Stimulated activated CD4-positive, alpha-beta T cell treated with anti-CD3 and anti-CD28 coated beads, Interleukin-4, amount 100 ng/mL, for 24 hours (primary cell): ENCODE measurements at regions not wholly inside any gene's neighbourhood (a gene's known extent, or its start where the extent isn't known, plus 50 kb on each side); places are given as distances from the start of the nearest gene placed in this dataset.
A peak's percentile ranks its signal among the peaks of the same experiment; 100 is the strongest.
"Not testable (repeated sequence)": the region's sequence is repeated elsewhere in the genome, so short reads cannot be mapped to it uniquely, and the experiment has no call there.

Experiments
- DNase-seq: peaks from one replicate; pipeline ENCODE4 v3.0.0-alpha.2; 2020

DNA sequence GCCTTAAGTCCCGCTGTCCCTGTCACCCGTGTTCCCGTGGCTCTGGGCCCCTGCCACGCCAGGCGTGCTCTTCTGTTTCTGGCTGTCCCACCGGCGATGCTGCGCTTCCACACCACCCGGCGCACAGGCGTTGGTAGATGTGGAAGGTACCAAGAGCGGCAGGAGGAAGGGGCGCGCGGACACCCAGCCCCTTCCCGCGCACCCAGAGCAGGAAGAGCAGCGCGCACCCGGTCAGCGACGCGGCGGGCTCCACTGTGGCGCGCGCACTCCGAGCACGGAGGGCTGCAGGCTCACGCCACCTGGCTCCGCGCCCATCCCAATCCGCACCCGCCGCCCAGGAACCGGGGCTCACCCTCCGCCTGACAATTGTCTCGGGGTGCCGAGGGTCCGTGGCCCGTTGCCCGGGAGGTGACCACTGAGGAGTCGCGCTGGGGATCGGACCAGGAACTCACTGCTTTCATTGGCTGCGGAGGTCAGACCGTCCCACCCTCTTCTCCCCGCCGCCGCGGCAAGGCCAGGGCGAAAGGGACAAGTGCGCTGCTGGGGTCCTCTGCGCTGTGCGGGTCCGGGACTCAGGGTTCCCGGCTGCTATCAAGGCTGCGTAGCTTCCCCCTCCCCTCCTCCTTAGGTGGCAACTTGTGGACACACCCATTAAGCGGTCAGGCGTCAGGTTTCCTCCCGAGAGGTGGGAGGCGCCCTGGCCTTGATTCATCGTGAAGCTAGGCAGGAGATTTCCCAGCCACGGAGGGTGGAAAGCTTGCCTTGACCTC lies 121.6 kb upstream of the ZNF92 start:
- DNase-seq = peak; percentile 15

DNA sequence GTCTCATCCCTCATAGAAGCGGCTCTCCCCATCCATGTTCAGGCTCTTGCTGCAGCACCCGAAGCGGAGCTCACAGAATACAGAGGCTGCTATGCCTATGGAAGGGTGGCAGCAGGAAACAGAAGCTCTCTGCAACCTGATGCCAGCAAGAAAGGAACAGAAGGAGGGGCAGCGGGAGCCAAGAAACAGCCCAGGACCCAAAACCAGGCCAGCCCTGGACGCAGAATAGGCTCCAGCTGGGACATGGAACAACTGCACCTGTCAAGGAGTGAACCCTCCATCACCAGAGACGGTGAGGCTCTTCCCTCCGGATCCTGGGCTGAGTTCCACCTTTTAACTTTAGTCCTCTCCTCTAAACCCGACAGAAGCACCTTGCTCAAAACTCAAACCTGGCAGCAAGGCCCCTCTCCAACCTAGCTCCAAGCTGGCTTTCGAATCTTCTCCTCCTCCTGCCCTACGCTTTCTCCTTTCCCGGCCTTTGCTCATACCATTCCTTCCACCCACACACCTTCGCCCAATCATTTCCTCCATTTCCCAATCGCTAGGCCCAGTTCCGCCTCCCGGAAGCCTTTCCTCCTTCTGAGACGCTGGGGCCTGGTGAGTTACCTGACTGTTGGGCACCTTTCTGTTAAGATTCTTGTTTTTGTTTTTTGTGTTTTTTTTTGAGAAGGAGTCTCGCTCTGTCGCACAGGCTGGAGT lies 122.8 kb upstream of the ZNF92 start:
- no peak for DNase-seq

DNA sequence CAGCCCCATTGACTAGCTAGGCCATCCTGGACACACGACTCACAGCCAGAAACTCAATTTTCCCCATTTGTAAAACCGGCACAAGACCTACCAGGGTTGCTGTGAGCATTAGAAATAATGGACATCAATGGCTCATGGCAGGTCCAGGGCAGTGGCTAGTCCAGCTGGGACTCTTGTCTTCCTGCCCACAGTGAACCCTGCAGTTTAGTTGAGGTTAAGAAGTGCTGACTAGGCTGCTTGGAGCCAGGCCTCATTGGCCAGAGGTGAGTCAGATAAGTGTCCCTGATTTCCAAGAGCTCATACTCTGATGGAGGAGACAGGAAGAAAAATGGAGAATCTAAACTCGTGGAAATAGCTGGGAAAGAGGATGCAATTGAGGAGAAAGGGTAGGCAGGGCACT lies 123.4 kb upstream of the ZNF92 start:
- no peak for DNase-seq

DNA sequence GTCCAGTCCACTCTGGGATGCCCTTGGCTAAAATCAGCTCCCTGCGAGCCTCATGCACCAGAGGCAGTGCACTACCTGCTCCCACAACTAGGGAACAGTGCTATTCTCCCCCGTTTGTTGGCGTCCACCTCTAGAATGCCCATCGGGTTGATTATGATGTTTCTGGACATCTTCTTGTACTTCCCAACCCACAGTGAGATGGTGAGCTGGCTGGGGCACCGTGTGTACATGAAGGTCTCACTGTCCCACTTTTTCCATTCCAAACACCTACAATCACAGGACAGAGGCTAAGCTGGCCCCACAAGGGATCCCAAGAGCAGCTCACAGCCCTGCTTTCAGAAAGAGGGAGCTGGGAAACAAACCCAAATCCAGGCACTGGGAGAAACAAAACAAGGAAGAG lies 126.2 kb upstream of the ZNF92 start:
- no peak for DNase-seq

DNA sequence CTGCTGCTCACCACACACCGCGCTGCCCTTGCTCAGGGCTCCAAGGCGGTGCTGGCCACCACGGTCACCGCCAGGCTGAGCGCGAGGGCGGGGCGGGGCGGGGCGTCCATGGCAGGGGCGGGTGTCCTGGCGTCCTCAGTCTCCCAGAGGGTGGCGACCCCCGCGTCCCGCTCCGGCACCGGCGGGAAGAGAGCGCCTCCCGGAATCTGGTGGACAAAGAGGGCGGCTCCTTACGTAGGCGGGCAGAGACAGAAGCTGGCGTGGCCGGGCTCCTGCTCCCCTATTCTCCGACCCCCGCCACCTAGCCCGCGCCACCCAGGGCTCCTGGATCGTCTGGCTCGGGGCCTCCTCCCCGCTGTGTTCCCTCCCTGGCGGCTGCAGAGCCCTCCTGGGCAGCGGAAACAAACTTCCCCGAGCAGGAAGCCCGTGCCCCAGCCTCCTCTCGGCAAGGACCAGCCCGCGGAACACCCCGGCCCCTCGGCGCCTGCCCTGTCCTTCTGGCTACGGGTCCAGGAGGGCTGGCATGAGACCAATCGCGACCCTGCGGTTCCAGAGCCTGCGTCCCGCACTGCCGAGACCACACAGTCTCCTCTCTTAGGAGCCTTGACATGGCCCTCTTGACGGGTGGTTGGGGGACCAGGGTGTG lies 133.8 kb upstream of the ZNF92 start:
- no peak for DNase-seq

DNA sequence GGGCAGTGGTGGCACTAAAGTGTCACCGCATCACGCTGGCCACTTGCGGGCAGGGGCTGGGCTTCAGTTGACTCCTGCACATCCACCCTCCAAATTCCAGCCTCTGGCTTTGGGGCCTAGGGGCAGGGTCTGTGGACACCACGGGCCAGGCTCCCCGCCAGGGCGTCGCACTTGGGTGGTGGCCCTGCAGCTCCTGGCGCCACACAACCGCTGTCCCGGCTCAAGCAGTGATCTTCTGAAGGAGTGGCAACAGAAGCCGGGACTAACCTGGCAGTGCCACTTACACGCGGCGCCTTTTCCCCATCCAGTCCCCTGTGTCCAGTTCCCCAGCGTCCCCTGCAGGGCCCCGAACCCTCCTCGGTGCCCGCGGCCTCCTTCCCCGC lies 134.3 kb upstream of the ZNF92 start:
- no peak for DNase-seq

- DNase-seq = no peak
Observed at GRCh38 chr7:65238785-65239184, 134.9 kb upstream of the ZNF92 start.

- no peak for DNase-seq
Observed at GRCh38 chr7:65235586-65235985, 138.1 kb upstream of the ZNF92 start.

- no peak for DNase-seq
Observed at GRCh38 chr7:65233409-65234034, 140.1 kb upstream of the ZNF92 start.

GRCh38 chr7:65230231-65230630 lies 143.4 kb upstream of the ZNF92 start:
- no peak for DNase-seq

DNA sequence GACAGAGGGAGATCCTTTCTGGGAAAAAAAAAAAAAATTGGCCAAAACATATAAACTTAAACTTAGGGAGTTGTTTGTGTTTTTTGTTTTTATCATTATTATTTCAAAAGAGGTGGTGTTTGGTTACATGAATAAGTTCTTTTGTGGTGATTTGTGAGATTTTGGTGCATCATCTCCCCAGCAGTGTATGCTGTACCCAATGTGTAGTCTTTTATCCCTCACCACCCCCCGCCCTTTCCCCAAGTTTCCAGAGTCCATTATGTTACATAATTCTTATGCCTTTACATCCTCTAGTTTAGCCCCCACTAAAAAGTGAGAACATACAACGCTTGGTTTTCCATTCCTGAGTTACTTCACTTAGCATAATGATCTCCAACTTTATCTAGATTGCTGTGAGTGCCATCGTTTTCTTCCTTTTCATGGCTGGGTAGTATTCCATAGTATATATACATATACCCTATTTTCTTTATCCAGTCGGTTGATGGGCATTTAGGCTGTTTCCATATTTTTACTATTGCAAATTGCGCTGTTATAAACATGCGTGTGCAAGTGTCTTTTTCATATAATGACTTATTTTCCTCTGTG lies 148.1 kb upstream of the ZNF92 start:
- no peak for DNase-seq

GRCh38 chr7:65222655-65223054 lies 151.0 kb upstream of the ZNF92 start:
- DNase-seq = no peak

- DNase-seq = no peak
Observed at GRCh38 chr7:65221683-65222082, 152.0 kb upstream of the ZNF92 start.

DNA sequence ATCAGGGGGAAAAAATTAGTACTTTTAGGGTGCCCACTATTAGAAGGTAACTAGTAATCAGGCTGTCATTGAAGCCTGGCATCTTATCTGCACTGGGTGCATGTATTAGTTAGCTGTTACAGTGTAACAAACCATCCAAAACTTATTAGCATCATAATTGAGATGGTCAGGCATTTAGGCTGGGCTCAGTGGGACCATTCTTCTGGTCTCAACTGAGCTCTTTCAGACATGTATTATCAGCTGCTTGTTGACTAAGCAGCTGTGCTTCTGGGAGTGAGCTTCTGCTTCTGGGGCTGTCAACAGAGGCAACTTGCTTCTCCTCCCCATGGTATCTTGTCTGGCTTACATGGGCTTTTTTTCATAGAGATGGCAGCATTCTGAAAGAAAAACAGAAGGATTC lies 154.0 kb upstream of the ZNF92 start:
- no peak for DNase-seq

DNA sequence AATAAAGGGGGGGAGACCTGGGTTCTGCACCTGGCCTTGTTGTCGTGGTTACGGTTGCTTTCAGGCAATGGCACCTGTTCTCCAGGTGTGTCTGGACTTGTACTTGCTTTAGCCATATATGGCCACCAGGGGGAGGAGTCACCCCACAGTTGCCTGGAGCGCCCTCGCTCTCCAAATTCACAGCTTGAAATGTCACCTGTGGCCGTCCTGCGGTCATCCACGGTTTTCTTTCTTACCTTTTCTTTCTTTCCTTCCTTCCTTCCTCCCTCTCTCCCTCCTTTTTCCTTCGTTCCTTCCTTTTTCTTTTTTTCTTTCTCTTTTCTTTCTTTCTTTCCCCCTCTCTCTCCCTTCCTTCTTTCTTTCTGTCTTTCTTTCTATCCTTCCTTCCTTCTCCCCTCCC lies 157.2 kb upstream of the ZNF92 start:
- DNase-seq = peak; percentile 54

GRCh38 chr7:65213260-65213659 lies 160.4 kb upstream of the ZNF92 start:
- DNase-seq = not testable (repeated sequence)

DNA sequence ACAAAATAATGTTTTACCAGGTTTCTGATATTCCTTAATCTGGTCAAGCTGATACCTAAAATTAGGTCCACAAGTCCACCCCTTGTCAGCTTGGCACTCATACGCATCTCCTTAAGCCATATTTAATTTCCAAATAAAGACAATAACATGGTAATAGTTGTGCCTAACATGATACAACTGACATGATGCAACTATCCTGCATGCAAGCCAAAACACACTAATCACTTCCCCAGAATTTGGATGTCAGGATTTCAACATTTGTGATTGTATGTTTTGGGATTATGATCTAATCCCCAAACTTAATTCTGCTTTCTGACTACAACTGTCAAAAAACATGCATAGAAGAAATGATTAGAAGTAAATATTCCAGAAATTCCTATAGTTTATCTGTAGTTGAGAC lies 174.4 kb upstream of the ZNF92 start:
- not testable (repeated sequence) for DNase-seq

GRCh38 chr7:65193334-65194058 lies 180.2 kb upstream of the ZNF92 start:
- DNase-seq = not testable (repeated sequence)

GRCh38 chr7:65177041-65177440 lies 170.6 kb upstream of the ERV3-1 start:
- DNase-seq = not testable (repeated sequence)

- not testable (repeated sequence) for DNase-seq
Observed at GRCh38 chr7:65150105-65150504, 143.6 kb upstream of the ERV3-1 start.

DNA sequence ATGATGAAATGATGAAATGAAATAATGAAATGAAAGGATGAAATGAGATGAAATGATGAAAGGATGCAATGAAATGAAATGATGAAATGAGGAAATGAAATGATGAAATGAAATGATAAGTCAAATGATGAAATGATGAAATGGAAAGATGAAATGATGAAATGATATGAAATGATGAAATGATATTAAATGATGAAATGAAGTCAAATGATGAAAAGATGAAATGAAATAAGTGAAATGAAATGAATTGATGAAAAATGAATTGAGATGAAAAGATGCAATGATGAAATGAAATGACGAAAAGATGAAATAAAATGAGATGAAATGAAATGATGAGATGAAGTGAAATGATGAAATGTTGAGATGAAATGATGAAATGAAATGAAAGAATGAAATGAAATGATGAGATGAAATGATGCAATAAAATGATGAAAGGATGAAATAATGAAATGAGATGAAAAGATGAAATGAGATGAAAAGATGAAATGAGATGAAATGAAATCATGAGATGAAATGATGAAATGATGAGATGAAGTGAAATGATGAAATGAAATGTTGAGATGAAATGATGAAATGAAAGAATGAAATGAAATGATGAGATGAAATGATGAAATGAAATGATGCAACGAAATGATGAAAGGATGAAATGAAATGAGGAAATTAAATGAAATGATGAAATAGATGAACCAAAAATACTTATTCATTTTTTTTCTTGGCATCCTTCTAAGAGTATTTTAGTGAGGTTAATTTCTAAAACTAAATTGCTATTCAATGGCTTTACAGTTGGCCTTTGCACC lies 139.8 kb upstream of the ERV3-1 start:
- not testable (repeated sequence) for DNase-seq

GRCh38 chr7:65145710-65146109 lies 139.2 kb upstream of the ERV3-1 start:
- DNase-seq = not testable (repeated sequence)
